SK-N-SH (cell line): ENCODE measurements at regions not wholly inside any gene's neighbourhood (a gene's known extent, or its start where the extent isn't known, plus 50 kb on each side); places are given as distances from the start of the nearest gene placed in this dataset.

Experiments
- CTCF ChIA-PET: fragments of 300-600, 350-600 bp; formaldehyde crosslinking; extraction: SDS; loops from one replicate; lab custom pipeline; 2021; lab: Yijun Ruan, JAX
- POLR2A ChIA-PET: fragments of 350-600 bp; sonication (Branson Sonifier 250); formaldehyde crosslinking; extraction: SDS; loops from one replicate; lab custom pipeline; 2020; ENCODE audit warnings: antibody characterized with exemption, inconsistent platforms; lab: Yijun Ruan, JAX
- DNase-seq: peaks from one replicate; pipeline ENCODE4 v3.0.0; 2012
- H2AFZ ChIP-seq: fragments of 200-600 bp; sonication (generic); 2 replicates; pipeline ENCODE4 v1.8.1; 2016; ENCODE audit warnings: antibody characterized with exemption, mild to moderate bottlenecking, low read depth
- H3F3A ChIP-seq: fragments of 200-600 bp; sonication (generic); replicated peaks from 2 replicates; pipeline ENCODE3; 2016; ENCODE audit warnings: antibody characterized with exemption, mild to moderate bottlenecking; ENCODE audit not compliant: insufficient read depth
- H3K27ac ChIP-seq, 2 experiments: fragments of 200-500 bp in 1 of 2; fragments of 200-600 bp in 1 of 2; sonication (Bioruptor generic) in 1 of 2; sonication (generic), shearing (Covaris generic) in 1 of 2; 2 replicates each; pipeline versions ENCODE4 v1.5.1 to v1.6.1; 2014 to 2016; ENCODE audit warnings: low read depth in 2 of 2, inconsistent platforms in 1 of 2, low read length in 1 of 2, mild to moderate bottlenecking in 1 of 2, mixed read lengths in 1 of 2
- H3K27me3 ChIP-seq: fragments of 200-600 bp; sonication (generic), shearing (Covaris generic); 2 replicates; pipeline ENCODE4 v1.6.1; 2016; ENCODE audit warnings: mixed run types; ENCODE audit not compliant: insufficient read depth
- H3K36me3 ChIP-seq, 2 experiments: fragments of 200-500 bp in 1 of 2; fragments of 200-600 bp in 1 of 2; sonication (Bioruptor generic) in 1 of 2; sonication (generic) in 1 of 2; replicated peaks in 1 of 2; 2 replicates each; pipeline versions ENCODE3 to v1.5.1; 2014 to 2016; ENCODE audit warnings: low read length in 1 of 2, mild to moderate bottlenecking in 1 of 2; ENCODE audit not compliant: insufficient read depth in 2 of 2, control insufficient read depth in 1 of 2
- H3K4me1 ChIP-seq, 2 experiments: fragments of 200-500 bp in 1 of 2; fragments of 200-600 bp in 1 of 2; sonication (Bioruptor generic) in 1 of 2; sonication (generic), shearing (Covaris generic) in 1 of 2; 2 replicates each; pipeline versions ENCODE4 v1.5.1 to v1.6.1; 2014 to 2016; ENCODE audit warnings: low read depth in 1 of 2, low read length in 1 of 2, mixed run types in 1 of 2; ENCODE audit not compliant: insufficient read depth in 2 of 2, control insufficient read depth in 1 of 2
- H3K4me2 ChIP-seq: fragments of 200-600 bp; sonication (generic), shearing (Covaris generic); 2 replicates; pipeline ENCODE4 v1.6.1; 2017; ENCODE audit warnings: mixed run types
- H3K4me3 ChIP-seq, 2 experiments: fragments of 200-500 bp in 1 of 2; fragments of 200-600 bp in 1 of 2; sonication (Bioruptor generic) in 1 of 2; sonication (generic), shearing (Covaris generic) in 1 of 2; 2 replicates each; pipeline versions ENCODE4 v1.5.1 to v1.8.1; 2014 to 2016; ENCODE audit warnings: low read depth in 2 of 2, inconsistent platforms in 1 of 2, low read length in 1 of 2, mild to moderate bottlenecking in 1 of 2, mixed read lengths in 1 of 2, moderate library complexity in 1 of 2
- H3K79me2 ChIP-seq: fragments of 200-600 bp; sonication (generic); 2 replicates; pipeline ENCODE4 v1.8.1; 2017; ENCODE audit warnings: mild to moderate bottlenecking; ENCODE audit not compliant: insufficient read depth
- H3K9ac ChIP-seq: fragments of 200-600 bp; sonication (generic); 2 replicates; pipeline ENCODE4 v1.6.1; 2017; ENCODE audit warnings: mixed run types
- H3K9me2 ChIP-seq: fragments of 200-600 bp; sonication (generic); 2 replicates; pipeline ENCODE4 v1.6.1; 2017; ENCODE audit warnings: mixed run types
- H3K9me3 ChIP-seq: fragments of 200-600 bp; sonication (generic); 2 replicates; pipeline ENCODE4 v1.6.1; 2017; ENCODE audit warnings: mixed run types, mild to moderate bottlenecking, moderate library complexity
- H4K20me1 ChIP-seq: fragments of 200-600 bp; sonication (generic); 2 replicates; pipeline ENCODE4 v1.6.1; 2017; ENCODE audit warnings: mild to moderate bottlenecking, mixed run types; ENCODE audit not compliant: insufficient read depth
- GABPA ChIP-seq: IDR thresholded peaks from 2 replicates; pipeline ENCODE4 v1.4.0; 2012; ENCODE audit warnings: low read depth, mild to moderate bottlenecking
- JUND ChIP-seq: IDR thresholded peaks from 2 replicates; pipeline ENCODE4 v1.4.0; 2012
- WGBS: methylation state at CpG from one replicate; pipeline ENCODE4 v1.1.6; 2017; ENCODE audit warnings: low lambda C conversion rate; 5-methylcytosine and 5-hydroxymethylcytosine counted together
- TF ChIP-seq, protein P1 (sequence below): IDR thresholded peaks from 2 replicates; pipeline ENCODE4 v1.4.0; 2012; ENCODE audit warnings: low read depth, borderline replicate concordance
- TF ChIP-seq, protein P2 (sequence below): IDR thresholded peaks from 2 replicates; pipeline ENCODE4 v1.4.0; 2012; ENCODE audit warnings: low read depth, borderline replicate concordance
- TF ChIP-seq, protein P3 (sequence below): IDR thresholded peaks from 2 replicates; pipeline ENCODE4 v1.6.1; 2012; ENCODE audit warnings: mild to moderate bottlenecking, low read depth, low read length, moderate library complexity

DNA sequence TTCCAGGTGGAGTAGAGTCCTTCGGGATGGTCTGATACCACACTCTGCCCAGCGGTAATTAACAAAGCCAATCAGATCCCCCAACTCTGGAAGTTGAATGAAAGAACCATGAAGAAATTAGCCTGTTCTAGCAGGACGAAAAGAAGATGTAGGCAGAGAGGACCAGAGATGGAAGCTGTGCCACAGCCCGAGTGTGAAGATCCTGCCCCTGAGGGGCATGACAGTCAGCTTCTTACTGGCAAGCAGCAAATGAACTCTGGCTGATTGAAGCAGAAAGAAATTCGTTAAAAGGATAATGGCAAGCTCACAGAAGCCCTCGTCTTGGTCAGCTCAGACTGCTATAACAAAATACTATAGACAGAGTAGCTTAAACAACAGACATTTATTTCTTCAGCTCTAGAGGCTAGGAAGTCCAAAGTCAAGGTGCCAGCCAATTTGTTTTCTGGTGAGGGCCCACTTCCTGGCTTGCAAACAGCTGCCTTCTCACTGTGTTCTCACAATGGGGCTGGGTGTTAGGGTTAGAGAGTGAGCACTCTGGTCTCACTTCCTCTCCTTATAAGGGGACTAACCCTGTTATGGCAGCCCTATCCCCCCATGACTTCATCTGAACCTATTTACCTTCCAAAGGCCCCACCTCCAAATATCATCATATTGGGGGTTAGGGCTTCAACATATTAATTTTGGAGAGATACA, 307.1 kb downstream of the VPS13C start (continued):
- TF ChIP-seq, protein P1, sequence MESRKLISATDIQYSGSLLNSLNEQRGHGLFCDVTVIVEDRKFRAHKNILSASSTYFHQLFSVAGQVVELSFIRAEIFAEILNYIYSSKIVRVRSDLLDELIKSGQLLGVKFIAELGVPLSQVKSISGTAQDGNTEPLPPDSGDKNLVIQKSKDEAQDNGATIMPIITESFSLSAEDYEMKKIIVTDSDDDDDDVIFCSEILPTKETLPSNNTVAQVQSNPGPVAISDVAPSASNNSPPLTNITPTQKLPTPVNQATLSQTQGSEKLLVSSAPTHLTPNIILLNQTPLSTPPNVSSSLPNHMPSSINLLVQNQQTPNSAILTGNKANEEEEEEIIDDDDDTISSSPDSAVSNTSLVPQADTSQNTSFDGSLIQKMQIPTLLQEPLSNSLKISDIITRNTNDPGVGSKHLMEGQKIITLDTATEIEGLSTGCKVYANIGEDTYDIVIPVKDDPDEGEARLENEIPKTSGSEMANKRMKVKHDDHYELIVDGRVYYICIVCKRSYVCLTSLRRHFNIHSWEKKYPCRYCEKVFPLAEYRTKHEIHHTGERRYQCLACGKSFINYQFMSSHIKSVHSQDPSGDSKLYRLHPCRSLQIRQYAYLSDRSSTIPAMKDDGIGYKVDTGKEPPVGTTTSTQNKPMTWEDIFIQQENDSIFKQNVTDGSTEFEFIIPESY = no peak
- TF ChIP-seq JUND = no peak

DNA sequence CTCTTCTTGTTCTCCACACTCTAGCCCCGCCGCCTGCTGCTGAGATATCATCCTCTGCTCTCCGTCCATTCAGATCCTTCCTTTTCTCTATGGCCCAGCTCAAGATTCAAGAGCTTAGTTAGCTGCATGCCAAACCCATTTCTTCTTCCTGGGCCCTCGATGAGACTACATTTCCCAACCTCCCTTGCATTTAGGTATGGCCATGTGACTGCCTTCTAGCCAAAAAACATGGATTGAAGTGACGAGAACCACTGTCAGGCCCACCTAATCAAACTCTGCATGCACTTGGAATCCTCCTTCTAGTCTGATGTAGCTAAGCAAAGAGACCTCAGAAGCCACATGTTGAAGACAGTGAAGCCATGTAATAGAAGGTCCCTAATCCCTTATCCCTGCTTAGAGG, 308.2 kb downstream of the VPS13C start:
- ChIA-PET CTCF (interaction anchor here (1.0 kb wide), 1 partner anchor 83 kb away, joined by 3 read pairs; no protein-coding TSS in a partner anchor), POLR2A (no interaction called here)
- no peak overlapping the region for H3K4me3 ChIP-seq
- no peaks in the 10 kb centered on the region for H3K9me2 ChIP-seq
- H3K27me3 ChIP-seq = no peaks in the 10 kb centered on the region
- peaks cover 0 to 25% of the 10 kb centered on the region in 2 experiments; a peak in 2 of 4 replicates for H3K4me1 ChIP-seq
- no peaks in the 10 kb centered on the region for H3K36me3 ChIP-seq
- 43% methylated on average over 5 of the region's 5 CpGs for WGBS
- H3F3A ChIP-seq = no peaks in the 10 kb centered on the region
- no peak overlapping the region for H3K9ac ChIP-seq
- H3K79me2 ChIP-seq = no peaks in the 10 kb centered on the region
- H3K9me3 ChIP-seq = no peaks in the 10 kb centered on the region
- no peak overlapping the region for H3K4me2 ChIP-seq
- H4K20me1 ChIP-seq = no peaks in the 10 kb centered on the region
- DNase-seq = no peak
- TF ChIP-seq, protein P2, sequence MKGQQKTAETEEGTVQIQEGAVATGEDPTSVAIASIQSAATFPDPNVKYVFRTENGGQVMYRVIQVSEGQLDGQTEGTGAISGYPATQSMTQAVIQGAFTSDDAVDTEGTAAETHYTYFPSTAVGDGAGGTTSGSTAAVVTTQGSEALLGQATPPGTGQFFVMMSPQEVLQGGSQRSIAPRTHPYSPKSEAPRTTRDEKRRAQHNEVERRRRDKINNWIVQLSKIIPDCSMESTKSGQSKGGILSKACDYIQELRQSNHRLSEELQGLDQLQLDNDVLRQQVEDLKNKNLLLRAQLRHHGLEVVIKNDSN = peak; percentile 24; the same call in 1 of the 2 replicates
- TF ChIP-seq GABPA = no peak
- H2AFZ ChIP-seq = no peak overlapping the region
- no peak overlapping the region for H3K27ac ChIP-seq

DNA sequence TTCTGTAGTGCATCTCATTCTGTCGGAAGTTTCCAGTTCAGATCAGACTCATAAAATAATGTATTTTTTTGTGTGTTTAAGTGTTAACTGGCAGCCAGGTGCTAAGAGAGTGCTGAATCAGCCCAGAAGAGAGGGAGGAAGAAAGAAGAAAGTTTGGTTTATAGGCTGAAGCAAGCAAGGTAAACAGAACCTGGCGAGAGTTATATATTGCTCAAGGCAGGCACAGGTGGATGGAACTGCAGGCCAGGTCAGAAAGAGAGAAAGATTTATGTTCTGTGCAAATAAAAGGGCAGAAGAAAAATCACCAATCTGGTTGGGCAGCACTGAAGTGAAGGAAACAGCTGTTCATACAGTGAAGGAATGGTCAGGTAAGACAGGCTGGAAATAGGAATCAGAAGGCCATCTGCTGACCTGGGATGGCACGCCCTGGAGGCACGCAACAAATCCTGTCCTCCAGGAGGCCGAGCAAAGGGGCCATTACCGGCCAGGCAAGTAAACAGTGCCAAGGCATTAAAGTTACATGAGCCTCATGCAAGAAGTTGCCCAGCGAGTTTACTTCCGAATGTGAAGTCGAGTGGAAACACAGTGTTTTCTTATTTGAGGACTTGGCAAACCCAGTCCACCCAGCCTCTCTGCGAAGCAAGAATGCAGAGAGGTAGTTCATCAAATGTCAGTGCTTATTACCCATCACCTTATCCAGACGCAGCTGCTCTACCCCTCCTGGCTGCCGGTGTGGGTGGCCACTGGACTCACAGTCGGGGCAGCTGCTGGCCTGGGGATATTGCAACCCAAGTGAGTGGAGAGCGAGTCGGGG, 309.8 kb downstream of the VPS13C start:
- no peak overlapping the region for H3K27ac ChIP-seq
- H3F3A ChIP-seq = no peaks in the 10 kb centered on the region
- no peak overlapping the region for H3K9ac ChIP-seq
- peaks cover 0 to 13% of the 10 kb centered on the region in 2 experiments; a peak in 2 of 4 replicates for H3K4me1 ChIP-seq
- 0 out of 2 replicates have a peak, but pooled peaks cover under 1% of the 10 kb centered on the region for H3K27me3 ChIP-seq
- H4K20me1 ChIP-seq = no peaks in the 10 kb centered on the region
- no peaks in the 10 kb centered on the region for H3K9me3 ChIP-seq
- H3K79me2 ChIP-seq = no peaks in the 10 kb centered on the region
- H2AFZ ChIP-seq = no peak overlapping the region
- no peak overlapping the region for H3K4me2 ChIP-seq
- H3K9me2 ChIP-seq = no peaks in the 10 kb centered on the region
- DNase-seq = peak; percentile 27
- WGBS = 47% methylated on average over 15 of the region's 15 CpGs
- no peaks in the 10 kb centered on the region for H3K36me3 ChIP-seq
- ChIA-PET CTCF (interaction anchor here (1.0 kb wide), 1 partner anchor 85 kb away, joined by 3 read pairs; no protein-coding TSS in a partner anchor), POLR2A (no interaction called here)
- H3K4me3 ChIP-seq = no peak overlapping the region
- TF ChIP-seq, protein P3, sequence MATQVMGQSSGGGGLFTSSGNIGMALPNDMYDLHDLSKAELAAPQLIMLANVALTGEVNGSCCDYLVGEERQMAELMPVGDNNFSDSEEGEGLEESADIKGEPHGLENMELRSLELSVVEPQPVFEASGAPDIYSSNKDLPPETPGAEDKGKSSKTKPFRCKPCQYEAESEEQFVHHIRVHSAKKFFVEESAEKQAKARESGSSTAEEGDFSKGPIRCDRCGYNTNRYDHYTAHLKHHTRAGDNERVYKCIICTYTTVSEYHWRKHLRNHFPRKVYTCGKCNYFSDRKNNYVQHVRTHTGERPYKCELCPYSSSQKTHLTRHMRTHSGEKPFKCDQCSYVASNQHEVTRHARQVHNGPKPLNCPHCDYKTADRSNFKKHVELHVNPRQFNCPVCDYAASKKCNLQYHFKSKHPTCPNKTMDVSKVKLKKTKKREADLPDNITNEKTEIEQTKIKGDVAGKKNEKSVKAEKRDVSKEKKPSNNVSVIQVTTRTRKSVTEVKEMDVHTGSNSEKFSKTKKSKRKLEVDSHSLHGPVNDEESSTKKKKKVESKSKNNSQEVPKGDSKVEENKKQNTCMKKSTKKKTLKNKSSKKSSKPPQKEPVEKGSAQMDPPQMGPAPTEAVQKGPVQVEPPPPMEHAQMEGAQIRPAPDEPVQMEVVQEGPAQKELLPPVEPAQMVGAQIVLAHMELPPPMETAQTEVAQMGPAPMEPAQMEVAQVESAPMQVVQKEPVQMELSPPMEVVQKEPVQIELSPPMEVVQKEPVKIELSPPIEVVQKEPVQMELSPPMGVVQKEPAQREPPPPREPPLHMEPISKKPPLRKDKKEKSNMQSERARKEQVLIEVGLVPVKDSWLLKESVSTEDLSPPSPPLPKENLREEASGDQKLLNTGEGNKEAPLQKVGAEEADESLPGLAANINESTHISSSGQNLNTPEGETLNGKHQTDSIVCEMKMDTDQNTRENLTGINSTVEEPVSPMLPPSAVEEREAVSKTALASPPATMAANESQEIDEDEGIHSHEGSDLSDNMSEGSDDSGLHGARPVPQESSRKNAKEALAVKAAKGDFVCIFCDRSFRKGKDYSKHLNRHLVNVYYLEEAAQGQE = no peak
